HT-29 (cell line): ENCODE measurements at regions not wholly inside any gene's neighbourhood (a gene's known extent, or its start where the extent isn't known, plus 50 kb on each side); places are given as distances from the start of the nearest gene placed in this dataset.

ENCODE experiments used
- DNase-seq: peaks from one replicate; pipeline ENCODE4 v3.0.0-alpha.2; 2015; ENCODE audit warnings: low spot score

DNA sequence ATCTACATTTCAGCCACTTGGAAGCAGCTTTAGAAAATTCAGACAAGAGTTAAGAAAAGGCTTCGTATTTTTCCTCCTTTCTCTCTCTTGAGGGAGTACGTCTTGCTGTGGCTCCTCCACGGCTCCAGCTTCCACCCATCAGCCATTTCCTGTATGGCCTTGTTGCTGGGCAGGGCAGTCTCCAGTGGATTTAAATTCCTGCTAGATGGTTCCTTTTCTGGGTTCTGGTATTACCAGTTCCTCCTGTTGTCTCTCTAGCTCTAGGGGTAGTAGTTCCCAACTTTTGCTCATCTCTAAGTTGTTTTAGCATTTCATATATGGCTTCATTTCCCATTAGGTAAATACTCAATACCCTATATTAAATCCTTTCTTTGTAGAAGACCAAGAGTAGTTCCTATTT lies 1098.3 kb downstream of the ADGRL2 start:
- DNase-seq = no peak

DNA sequence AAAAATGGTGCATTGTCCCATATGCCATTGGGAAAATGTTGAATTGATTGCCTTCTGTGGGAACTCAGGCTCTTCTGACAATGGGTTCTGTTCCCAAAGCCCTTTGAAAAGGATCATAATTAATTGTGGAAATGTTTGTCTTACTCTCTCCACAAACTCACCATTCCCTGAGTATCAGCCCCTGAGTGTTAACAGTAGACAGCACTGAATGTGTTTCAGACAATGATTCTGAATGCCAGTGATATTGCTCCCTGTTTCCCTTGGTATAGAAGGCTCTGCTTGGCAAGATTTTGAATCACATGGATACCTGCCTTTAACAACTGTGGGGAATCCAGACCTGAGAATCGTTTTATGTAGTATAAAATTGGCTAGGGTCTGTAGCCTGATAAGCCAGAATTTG lies 1096.8 kb downstream of the ADGRL2 start:
- no peak for DNase-seq

DNA sequence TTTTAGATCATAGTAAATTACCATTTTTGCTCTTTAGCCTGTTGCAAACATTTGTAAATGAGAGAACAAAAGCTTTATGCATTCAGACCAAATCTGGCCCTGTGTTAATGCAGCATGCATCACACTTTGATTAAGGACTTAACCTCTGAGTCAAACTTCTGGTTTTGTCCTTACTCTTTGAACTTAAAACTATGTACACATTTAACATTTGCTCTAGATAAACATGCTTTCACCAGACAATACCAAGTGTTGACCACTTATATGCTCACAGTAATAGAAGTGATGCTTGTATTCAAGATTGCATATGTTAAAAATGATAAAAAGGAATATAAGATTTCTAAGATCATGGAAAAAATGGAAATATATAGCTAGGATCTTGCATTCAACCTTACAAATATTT lies 1095.3 kb downstream of the ADGRL2 start:
- DNase-seq = no peak

DNA sequence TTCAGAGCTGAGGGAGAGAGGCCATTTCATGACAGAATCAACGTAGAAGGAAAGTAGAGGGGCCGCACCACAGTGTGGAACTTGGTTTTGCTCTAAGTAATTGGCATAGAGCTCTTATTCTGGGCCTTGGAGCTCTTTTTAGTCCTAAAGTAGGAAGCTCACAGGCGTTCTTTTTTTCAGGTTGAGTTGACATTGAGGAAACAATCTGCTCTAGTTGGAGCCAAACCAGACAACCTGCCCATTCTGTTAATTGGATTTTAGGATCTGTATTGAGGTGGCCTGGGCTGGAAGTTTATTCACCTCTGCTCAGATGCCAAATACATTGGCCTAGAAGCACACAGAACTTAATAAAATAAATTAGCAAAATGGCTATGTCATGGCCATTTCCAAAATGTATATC lies 1093.9 kb downstream of the ADGRL2 start:
- DNase-seq = no peak

DNA sequence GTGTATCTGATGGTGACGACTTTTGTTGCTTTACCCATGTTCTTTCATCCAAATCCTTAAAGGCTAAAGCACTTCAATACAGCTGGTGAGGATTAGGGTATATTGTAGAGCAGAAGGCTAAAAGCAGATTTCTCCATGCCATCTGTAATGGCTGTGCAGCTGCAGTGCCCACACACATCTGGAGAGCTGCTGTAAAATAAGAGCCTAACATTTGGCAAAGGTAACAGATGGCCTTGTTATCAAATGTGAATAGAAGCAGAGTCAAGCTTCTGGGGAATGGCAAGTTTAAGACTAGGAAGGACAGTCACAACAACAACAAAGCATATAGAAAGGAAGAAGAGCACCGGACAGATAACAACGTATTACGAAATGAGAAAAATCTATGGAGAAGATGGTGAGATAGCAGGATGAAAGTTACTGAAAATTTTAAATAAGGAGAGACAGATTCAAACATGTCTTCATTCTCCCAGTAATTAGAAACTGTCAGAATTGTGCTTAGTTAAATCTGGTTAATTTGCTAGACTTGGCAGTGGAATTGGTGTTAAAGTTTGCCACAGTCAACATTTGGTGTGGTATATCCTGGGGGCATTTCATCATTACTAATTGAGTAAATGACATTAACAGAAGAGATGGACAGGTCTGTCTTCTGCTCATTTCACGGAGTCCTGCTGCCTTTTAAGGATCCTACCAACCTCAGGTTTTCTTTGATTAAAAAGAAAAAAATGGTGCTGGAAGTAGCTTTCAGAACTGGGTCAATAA lies 1093.2 kb downstream of the ADGRL2 start:
- DNase-seq = no peak

DNA sequence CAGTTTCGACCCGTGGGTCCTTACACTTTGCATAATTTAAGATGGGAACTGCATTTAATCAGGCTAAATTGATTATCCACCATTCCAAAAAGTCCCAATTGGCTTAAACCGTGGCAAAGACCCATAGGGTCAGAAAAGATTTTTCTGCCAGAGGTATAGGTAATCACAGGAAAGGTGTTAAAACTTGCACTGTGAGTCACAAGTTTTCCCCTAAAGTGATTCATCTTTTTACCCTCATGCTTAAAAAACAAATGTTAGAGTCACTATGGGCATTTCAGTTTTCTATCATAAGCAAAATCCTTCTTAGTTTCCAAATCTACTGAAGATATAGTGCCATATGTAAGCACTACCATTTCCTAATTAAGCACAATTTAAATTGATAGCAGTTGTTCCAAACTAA lies 1079.8 kb downstream of the ADGRL2 start:
- no peak for DNase-seq

DNA sequence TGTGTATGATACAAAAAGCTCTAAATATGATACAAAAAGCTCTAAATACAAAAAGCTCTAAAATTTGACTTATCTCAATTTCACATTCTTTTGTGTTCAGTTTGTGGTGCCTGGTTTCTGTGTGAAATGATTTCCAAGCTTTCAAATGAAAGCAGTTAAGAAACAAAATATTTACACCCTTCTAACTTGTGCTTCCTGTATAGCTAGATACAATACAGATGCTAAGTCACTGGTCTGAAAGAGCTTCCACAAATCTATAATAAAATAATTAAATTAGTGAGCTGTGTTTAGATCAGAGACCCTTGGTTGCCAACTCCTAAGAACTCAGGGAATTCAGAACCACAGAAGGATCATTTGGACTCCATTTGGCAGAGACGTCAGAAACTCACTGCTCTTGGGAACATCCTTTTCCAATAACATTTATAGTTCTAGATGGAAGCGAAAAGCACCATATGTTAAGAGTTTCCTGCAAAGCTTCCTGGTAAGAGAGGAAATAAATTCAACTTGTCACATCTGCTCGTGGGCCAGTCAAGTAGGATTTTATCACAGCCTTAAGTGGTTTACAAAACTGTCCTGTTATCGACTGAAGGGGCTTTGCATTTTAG lies 1079.1 kb downstream of the ADGRL2 start:
- DNase-seq = no peak

DNA sequence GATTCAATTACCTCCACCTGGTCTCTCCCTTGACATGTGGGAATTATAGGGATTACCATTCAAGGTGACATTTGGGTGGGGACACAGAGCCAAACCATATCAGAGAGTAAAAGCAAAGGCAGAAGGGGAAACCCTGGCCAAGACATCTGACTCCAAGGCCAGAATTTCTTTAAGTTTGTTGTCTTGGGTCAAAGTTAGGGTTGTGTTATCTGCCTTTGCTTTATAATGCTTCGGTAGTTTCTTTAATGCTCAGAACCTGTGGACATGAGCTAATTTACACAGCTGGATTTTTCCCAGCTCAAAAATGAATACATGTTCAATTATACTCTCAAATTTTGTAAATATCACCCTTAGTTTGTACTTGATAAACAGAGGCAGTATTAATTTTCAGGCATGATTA lies 1074.4 kb downstream of the ADGRL2 start:
- no peak for DNase-seq

DNA sequence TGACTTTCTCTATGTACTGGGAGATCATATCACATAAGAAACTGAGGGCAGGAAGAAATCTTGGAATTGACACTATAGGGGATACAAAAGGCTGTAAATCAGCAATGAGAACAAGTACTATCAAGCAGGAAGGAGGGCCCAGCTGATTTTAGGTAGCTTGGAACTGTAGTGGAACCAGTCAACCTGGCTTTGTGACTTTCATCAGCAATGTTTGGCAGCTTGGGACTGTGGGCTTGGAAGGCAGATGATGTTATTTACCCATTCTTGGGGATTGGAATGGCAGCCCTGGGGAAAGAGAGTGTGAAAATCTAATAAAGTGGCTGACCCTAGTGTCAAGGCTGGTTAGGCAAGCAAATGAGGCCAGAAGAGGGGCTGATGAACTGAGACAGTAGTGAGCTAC lies 1073.3 kb downstream of the ADGRL2 start:
- DNase-seq = no peak

DNA sequence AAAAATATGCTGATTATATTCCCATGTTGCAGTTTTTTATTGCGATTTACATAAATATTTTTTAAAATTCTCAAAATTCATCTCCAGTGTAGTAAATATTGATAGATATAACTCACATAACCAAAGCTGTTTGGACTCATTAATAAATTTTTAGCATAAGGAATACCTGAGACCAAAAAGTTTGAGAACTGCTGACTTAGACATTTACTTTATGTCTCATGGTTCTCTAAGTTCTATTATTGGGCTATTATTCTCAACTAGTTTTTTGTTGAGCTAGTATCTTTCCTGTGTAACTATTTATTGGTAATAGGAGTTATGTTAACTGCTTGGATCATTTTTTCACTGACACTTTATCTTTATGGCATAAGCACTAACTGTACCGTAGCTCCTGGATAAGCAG lies 1069.6 kb downstream of the ADGRL2 start:
- no peak for DNase-seq

DNA sequence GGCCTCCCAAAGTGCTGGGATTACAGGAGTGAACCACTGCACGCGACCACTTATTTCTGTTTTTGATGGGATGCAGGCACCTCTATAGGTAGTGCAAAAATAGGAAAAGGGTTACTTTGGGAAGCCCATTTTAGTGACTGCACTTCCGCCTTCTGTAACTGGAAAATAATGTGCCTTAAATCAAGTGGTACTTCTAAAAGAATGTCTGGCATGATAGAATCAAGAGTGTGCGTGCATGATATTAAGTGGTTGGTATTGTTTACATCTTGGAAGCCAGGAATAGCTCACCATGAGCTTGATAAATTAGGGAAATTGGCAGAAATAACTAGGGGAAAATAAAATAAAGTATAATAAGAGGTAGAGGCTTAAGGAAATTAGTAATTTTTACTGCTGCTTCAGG lies 1067.0 kb downstream of the ADGRL2 start:
- DNase-seq = no peak

DNA sequence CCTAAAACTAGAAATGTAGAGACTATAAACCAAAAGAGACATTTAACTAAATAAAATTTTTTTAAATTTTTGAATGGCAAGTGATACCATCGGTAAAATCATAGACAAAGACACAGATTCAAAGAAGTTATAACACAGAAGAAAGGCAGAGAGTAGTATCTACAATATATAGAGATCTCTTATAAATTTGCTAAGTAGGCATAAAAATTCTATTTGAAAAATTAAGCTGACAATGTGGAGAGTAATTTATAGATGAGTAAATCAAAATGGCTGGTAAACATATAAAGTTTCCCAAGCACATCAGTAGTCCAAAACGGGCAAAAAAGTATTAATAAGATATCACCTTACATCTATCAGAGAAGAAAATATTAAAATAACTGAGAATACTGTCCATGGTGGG lies 1061.0 kb downstream of the ADGRL2 start:
- DNase-seq = no peak

DNA sequence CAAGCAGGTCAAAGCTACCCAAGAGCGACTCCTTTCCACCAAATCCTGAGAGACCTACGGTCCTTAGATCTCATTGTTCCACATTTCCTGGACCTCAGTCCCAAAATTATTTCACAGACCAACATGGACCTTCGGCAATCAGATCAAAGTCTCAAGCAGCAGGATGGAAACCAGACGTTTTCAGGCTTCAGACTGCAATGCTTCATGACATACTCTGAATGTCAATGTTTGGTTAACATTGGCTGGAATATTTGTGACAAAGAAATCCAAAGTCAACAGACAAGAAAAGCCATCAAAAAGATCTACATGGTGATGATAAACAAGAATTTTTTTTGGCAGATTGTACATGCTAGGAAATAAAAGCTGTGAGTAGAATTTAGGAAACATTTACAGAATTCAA lies 1057.3 kb downstream of the ADGRL2 start:
- DNase-seq = no peak

DNA sequence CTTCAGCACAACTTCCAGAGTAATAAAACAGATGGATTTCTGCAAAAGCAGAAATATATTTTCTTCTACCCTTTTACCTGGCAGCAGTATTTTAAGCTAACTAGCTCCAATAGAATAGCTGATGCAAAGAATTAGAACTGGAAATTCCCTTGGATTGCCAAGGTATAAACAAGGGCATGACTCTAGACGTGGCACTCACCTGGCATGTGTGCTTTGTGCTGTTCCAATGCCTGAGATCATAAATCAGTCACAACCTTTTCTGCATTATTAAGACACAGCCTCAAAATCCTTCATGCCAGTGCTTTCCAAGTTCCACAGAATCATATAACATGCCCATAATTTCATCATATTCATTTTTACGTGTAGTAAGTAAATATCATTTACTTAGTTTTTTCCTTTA lies 1048.7 kb downstream of the ADGRL2 start:
- no peak for DNase-seq

DNA sequence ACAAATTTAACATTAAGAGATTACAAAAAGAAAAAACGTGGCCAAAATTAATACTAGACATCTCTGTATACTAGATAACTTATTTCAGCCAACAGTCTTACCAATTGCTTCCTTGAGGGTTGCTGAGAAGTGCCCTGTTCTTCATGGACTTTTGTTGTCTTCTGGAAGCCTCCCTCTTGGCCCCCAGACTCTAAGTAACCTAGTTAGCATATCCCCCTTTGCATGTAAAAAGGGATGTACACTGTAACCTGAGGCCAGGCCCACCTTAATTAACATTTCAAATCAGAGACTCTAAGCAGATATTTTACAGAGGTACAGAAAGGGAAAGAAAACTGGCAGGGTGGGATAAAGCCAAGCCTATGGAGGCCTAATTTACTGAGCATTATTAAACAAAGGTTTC lies 1047.3 kb downstream of the ADGRL2 start:
- DNase-seq = no peak

DNA sequence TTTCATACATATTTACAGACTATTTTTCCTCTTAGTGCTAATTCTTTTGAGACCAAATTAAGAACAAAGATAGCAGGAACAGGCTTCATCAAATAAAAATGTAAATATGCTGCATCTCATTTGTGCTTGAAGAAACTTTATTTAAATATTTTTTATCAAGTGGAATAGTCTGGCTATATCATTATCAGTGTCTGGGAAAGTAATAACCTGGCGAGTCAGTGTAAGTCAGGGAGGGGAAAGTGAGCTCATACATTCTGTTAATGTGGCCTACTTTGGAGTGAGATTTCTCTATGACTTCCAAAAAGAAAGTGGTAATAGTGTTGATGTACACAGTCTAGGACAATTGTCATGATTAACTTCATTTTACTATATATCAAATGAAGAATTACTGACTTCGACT lies 1045.1 kb downstream of the ADGRL2 start:
- DNase-seq = no peak

DNA sequence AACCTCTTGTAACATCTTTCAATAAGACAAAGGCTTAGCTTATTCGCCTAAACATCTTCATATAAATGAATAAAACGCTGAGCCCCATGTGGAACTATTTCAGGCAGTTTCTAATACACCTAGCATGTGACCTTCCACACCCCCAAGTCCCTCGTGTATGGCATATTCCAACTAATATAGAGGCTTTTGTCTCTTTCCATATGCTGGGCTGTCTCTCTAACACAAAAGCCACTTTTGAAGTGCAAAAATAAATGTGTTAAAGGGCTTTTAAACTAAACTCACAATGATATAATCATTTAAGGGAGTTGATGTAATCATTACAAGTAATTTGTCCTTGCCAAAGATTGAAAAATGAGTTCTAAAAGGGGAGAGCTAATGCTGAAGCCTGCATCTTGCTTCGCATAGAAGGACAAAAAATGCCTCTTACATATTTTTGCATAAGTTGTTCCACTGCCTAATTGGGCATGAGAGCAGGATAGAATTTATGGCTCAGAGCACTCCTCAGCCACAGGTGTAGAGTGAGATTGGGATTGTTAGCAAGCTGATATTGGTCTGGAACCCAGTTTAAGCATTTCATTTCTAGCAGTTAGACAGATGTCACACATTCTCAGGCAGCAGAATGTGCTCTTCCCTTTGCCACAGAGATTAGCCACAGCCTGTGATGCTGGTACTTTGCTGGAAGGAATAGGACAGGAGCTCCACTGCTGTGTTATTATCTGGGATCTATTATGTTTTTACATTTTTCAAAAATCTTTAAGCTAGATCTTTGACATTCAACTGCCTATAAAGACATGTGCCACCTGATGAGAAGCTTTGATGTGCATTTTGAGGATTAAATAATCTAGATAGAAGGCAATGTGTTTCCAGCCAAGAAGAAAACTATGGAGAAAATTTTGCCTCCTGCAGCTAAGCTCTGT lies 1044.4 kb downstream of the ADGRL2 start:
- no peak for DNase-seq

DNA sequence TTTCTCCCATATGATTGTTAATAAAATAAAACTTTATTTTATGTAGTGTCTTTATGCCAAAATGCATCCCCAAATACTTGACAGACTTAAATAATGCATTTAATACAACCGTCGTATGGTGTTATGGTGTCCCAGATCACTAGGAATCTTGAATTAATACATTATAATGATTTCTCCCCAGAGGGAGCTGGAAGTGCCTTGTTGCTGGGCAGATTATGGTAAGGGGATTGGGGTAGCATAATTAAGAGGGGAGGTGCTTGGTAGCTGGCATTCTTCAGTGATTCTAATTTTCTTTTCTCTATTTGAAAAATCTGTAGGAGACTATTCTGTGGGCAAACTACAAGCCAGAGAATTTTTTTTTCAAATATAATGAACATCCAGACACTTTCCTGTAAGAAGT lies 1043.7 kb downstream of the ADGRL2 start:
- no peak for DNase-seq

DNA sequence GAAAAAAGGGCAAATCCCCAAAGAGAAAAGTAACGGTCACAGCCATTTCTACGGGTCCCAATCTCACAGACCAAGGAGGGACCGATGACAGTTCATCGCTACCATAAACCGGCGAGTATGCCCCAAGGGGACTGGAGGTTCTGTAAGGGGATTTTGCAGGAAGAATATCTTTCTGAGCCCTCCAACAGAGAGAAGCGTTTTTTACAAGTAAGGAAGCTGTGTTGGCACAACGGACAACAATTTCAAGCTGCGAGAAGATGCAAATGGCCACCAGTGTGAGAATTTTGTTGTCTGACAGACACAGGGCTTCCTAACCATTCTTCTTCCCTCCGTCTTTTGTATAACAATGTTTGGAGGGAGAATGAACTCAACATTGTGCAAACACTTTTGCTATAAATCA lies 1043.1 kb downstream of the ADGRL2 start:
- no peak for DNase-seq

DNA sequence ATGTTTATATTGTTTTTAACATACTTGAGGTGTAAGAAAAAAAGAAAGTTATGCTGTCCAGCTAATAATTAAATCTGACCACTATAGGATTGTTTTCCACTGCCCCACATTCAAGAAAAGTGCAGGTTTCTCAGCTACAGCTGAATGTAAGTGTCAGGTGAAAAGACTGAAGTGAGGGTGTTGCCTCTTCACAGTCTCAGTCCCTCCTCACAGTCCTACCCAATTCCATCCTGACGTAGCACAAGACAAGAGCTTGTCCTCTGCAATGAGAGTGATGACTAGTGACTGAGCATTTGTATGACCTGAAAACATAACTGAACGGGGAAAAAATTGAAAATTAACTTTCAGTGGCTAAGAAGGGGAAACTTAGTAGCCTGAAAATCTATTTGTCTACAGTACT lies 1039.5 kb downstream of the ADGRL2 start:
- no peak for DNase-seq

DNA sequence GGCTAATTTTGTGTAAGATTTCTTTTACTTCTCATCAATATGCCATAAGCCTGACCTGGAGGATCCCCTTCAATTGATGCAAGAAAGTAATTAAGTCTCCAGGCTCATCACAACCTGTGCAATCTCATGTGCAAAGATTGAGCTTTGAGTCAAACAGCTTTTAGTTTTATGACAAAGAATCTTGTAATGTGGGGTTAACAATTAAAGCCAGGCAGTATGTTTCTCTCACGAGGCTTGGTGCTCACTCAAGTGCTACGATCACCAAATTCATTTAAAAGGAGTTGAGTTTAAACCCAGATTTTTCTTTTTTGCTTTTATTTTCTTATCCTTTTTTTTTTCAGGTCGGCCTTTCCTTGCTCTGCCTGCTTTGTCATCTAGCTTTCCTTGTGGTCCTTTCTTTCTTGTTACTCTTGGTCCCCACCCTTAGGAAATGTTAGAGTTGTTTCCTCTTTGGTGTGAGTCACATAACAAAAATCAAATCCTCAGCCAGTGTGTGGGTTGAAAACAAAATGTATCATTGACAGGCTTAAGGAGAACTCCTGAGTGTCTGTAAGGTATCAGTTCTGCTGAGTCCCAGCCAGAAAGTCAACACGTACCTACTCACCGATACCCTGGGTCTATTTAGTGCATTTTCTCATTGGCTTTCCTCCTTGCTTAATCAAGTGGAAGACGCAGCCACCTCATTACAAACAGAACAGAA lies 1037.2 kb downstream of the ADGRL2 start:
- DNase-seq = peak; percentile 41
